ENCODE measurements at regions not wholly inside any gene's neighbourhood (a gene's known extent, or its start where the extent isn't known, plus 50 kb on each side); places are given as distances from the start of the nearest gene placed in this dataset.

GRCh38 chr13:103335241-103335640 lies 269.0 kb upstream of the SLC10A2 start:
- no peaks in the 10 kb centered on the region for H3K27me3 Mint-ChIP-seq
- H3K9me3 Mint-ChIP-seq, result peaks cover 15% of the 10 kb centered on the region
- H3K4me3 Mint-ChIP-seq, result no peak overlapping the region
- H3K27ac Mint-ChIP-seq (ENCODE audit: low read depth), result no peak overlapping the region
- H3K36me3 Mint-ChIP-seq (ENCODE audit: insufficient read depth), result no peaks in the 10 kb centered on the region
- ATAC-seq (replicated peaks; ENCODE audit: extremely low read depth, poor library complexity, severe bottlenecking) (no peak), DNase-seq (ENCODE audit: low spot score in 2 of 2) (no peak)
- no peaks in the 10 kb centered on the region for H3K4me1 Mint-ChIP-seq

DNA sequence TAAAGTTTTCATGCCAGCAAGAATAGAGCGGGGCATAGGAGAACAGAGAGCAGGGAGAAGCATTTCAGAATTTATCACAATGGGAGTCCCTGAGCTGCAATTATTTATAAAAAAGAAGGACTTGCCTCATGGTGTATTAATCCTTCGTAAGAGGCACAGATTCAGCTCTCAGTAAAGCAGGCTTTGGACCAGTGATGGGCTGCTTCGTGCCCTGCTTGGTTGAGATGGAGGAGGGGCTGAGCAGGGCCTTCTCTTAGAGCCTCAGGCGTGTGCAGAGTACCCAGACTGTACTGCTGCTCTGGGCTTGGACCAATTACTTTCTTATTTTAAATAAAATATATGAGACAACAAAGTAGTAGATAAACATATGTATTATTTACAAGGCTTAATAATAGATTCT lies 265.7 kb upstream of the SLC10A2 start:
- no peak for ATAC-seq (replicated peaks; ENCODE audit: extremely low read depth, poor library complexity, severe bottlenecking)
- DNase-seq (ENCODE audit: low spot score in 2 of 2), result no peak
- H3K4me1 Mint-ChIP-seq, result no peaks in the 10 kb centered on the region
- no peak overlapping the region for H3K27ac Mint-ChIP-seq (ENCODE audit: low read depth)
- H3K36me3 Mint-ChIP-seq (ENCODE audit: insufficient read depth), result no peaks in the 10 kb centered on the region
- H3K9me3 Mint-ChIP-seq, result peaks cover 10% of the 10 kb centered on the region
- H3K4me3 Mint-ChIP-seq, result no peak overlapping the region
- H3K27me3 Mint-ChIP-seq, result no peaks in the 10 kb centered on the region

DNA sequence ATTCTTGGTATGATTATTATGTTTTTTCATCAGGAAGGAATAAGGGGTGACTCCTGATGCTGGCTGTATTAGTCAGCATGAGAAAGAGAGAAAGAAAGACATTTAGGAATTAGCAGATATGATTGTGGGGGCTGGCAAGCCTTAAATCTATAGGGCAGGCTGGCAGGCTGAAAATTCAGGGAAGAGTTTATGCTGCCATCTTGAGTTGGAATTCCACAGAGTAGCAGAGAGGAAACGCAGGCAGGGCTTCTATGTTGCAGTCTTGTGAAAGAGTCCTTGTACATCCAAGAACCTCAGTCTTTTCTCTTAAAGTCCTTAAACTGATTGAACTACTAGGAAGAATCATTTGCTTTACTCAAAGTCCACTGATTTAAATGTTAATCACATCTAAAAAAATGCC lies 262.7 kb upstream of the SLC10A2 start:
- ATAC-seq (replicated peaks; ENCODE audit: extremely low read depth, poor library complexity, severe bottlenecking), result no peak

DNA sequence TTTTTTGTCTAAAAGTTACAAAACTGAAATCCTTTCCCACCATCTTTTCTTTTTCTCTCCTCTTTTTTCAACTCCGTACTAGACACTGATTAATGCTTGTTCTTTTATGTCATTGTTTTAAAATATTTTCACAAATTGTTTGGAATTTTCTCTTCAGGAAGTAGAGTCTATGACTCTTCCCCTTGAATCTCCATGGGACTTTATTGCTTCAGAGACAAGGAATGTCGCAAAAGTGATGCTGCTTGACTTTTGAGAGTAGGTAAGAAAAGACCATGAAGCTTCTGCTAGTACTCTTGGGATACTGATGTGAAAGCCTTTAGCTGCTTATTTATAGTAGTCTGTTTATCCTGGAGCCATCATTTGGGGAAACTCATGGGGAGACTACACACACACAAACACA lies 260.1 kb upstream of the SLC10A2 start:
- Mint-ChIP-seq H3K27ac (ENCODE audit: low read depth) (no peak overlapping the region), H3K36me3 (ENCODE audit: insufficient read depth) (no peaks in the 10 kb centered on the region), H3K4me3 (no peak overlapping the region), H3K9me3 (peaks cover 24% of the 10 kb centered on the region), H3K4me1 (no peaks in the 10 kb centered on the region), H3K27me3 (no peaks in the 10 kb centered on the region)
- ATAC-seq (replicated peaks; ENCODE audit: extremely low read depth, poor library complexity, severe bottlenecking) (no peak), DNase-seq (ENCODE audit: low spot score in 2 of 2) (no peak)

More for the DNA sequence above, 262.7 kb upstream of the SLC10A2 start:
- no peak for DNase-seq (ENCODE audit: low spot score in 2 of 2)
- peaks cover 17% of the 10 kb centered on the region for H3K9me3 Mint-ChIP-seq
- H3K4me1 Mint-ChIP-seq, result no peaks in the 10 kb centered on the region
- H3K36me3 Mint-ChIP-seq (ENCODE audit: insufficient read depth), result no peaks in the 10 kb centered on the region
- H3K27me3 Mint-ChIP-seq, result no peaks in the 10 kb centered on the region
- H3K4me3 Mint-ChIP-seq, result no peak overlapping the region
- H3K27ac Mint-ChIP-seq (ENCODE audit: low read depth), result no peak overlapping the region

DNA sequence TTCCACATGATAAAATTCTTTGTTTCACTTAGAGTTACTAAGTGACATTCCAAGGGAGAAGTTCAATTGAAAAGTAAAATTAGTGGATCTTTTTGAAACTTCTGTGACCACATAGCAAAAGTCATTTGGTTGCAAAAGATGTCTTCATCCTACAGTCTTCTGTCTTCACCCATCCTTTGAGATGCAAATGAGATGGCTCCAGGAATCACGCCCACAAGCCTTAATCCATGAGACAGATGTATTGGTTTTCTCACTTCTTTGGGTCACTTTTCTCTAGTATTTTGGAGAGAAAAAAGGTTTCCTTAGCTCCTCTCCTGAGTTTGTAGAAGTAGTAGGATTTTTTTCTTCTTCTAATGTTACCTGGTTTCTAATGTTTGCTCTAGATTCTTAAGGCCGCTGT lies 259.5 kb upstream of the SLC10A2 start:
- Mint-ChIP-seq H3K27ac (ENCODE audit: low read depth) (no peak overlapping the region), H3K9me3 (peaks cover 24% of the 10 kb centered on the region), H3K4me3 (no peak overlapping the region), H3K4me1 (no peaks in the 10 kb centered on the region), H3K27me3 (no peaks in the 10 kb centered on the region), H3K36me3 (ENCODE audit: insufficient read depth) (no peaks in the 10 kb centered on the region)
- DNase-seq (ENCODE audit: low spot score in 2 of 2) (no peak), ATAC-seq (replicated peaks; ENCODE audit: extremely low read depth, poor library complexity, severe bottlenecking) (no peak)

DNA sequence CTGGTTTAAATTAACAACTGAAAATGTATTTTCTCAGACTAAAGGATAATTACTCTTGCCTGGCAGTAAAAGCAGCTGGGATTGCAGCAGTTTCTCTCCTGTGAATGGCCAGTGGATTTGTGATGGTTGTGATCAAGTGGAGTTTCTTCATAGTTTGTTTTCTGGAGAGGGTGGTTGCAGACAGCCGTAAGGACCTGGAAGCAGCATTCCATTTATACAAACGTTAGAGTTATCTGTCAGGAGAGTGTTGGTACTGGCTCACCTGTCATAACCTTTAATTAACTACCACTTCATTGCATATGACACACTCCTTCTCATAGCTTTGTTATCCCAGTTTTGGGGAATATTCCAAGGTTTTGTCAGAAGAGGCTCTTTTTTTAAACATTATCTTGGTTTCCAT lies 258.4 kb upstream of the SLC10A2 start:
- no peaks in the 10 kb centered on the region for H3K36me3 Mint-ChIP-seq (ENCODE audit: insufficient read depth)
- H3K27me3 Mint-ChIP-seq, result no peaks in the 10 kb centered on the region
- H3K27ac Mint-ChIP-seq (ENCODE audit: low read depth), result no peak overlapping the region
- H3K4me3 Mint-ChIP-seq, result no peak overlapping the region
- no peak for ATAC-seq (replicated peaks; ENCODE audit: extremely low read depth, poor library complexity, severe bottlenecking)
- no peak for DNase-seq (ENCODE audit: low spot score in 2 of 2)
- H3K9me3 Mint-ChIP-seq, result peaks cover 24% of the 10 kb centered on the region
- no peaks in the 10 kb centered on the region for H3K4me1 Mint-ChIP-seq

DNA sequence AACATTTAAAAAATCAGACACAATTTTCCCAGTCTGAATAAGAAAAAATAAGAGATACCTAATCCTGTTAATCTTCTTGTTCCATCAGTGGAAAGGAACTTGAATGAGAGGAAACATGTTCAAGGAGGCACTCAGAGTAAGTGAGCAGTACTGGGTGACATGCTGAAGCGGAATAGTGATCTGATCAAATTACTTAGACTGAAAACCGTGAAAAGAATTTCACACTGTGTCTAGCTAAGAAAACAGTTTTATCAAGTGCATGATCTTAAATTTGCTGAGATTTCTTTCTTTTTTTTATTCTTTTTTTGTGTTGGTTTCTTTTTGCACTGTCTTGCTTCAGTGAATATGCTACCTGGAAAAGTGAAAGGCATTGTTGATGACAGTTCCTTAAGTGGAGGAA lies 249.5 kb upstream of the SLC10A2 start:
- Mint-ChIP-seq H3K27me3 (no peaks in the 10 kb centered on the region), H3K4me3 (no peak overlapping the region), H3K4me1 (no peaks in the 10 kb centered on the region), H3K27ac (ENCODE audit: low read depth) (no peak overlapping the region), H3K36me3 (ENCODE audit: insufficient read depth) (peaks cover 2% of the 10 kb centered on the region), H3K9me3 (peaks cover 11% of the 10 kb centered on the region)
- DNase-seq (ENCODE audit: low spot score in 2 of 2) (no peak), ATAC-seq (replicated peaks; ENCODE audit: extremely low read depth, poor library complexity, severe bottlenecking) (peak; percentile 19)

DNA sequence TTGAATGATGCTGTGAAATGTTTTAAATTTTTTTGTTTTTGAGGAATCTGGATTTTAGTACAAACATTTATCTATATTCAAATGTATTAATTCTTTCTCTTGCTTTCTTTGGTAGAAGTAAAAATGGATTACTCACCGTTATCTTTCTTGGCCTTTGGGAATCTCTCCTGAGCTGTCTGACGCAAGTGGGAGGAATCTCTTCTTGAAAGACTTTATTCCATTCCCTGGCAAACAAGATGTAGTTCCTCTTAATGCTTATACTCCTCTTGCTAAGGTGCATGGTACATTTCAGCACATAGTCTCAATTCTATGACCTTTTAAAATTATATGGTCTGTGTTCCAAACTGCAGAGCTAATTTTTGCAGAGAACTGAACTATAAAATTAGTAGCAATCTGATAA lies 246.2 kb upstream of the SLC10A2 start:
- no peak for ATAC-seq (replicated peaks; ENCODE audit: extremely low read depth, poor library complexity, severe bottlenecking)
- Mint-ChIP-seq H3K36me3 (ENCODE audit: insufficient read depth) (peaks cover 2% of the 10 kb centered on the region), H3K4me1 (no peaks in the 10 kb centered on the region), H3K9me3 (peaks cover 12% of the 10 kb centered on the region), H3K4me3 (no peak overlapping the region), H3K27me3 (no peaks in the 10 kb centered on the region), H3K27ac (ENCODE audit: low read depth) (no peak overlapping the region)
- no peak for DNase-seq (ENCODE audit: low spot score in 2 of 2)

GRCh38 chr13:103308667-103309066 lies 242.4 kb upstream of the SLC10A2 start:
- Mint-ChIP-seq H3K9me3 (peaks cover 12% of the 10 kb centered on the region), H3K27me3 (no peaks in the 10 kb centered on the region), H3K36me3 (ENCODE audit: insufficient read depth) (no peaks in the 10 kb centered on the region), H3K4me3 (no peak overlapping the region), H3K27ac (ENCODE audit: low read depth) (no peak overlapping the region), H3K4me1 (no peaks in the 10 kb centered on the region)
- DNase-seq (ENCODE audit: low spot score in 2 of 2) (no peak), ATAC-seq (replicated peaks; ENCODE audit: extremely low read depth, poor library complexity, severe bottlenecking) (no peak)

DNA sequence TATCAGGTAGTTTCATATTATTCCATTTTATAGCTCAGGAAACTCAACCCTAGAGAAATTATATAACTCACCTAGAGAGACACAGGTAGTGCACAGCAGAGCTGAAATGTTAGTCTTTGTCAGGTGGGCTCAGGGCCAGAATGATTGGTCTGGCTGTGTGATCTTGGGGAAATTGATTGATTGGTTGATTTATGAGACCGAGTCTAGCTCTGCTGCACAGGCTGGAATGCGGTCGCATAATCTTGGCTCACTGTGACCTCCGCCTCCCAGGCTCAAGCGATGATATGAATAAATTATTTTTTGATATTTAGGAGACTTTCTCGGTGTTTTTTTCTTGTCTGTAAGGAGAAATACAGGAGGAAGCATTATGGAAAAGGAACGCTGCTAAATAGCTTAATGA lies 239.9 kb upstream of the SLC10A2 start:
- peaks cover under 1% of the 10 kb centered on the region for H3K36me3 Mint-ChIP-seq (ENCODE audit: insufficient read depth)
- H3K27ac Mint-ChIP-seq (ENCODE audit: low read depth), result no peak overlapping the region
- H3K4me3 Mint-ChIP-seq, result no peak overlapping the region
- H3K27me3 Mint-ChIP-seq, result no peaks in the 10 kb centered on the region
- ATAC-seq (replicated peaks; ENCODE audit: extremely low read depth, poor library complexity, severe bottlenecking) (no peak), DNase-seq (ENCODE audit: low spot score in 2 of 2) (no peak)
- H3K9me3 Mint-ChIP-seq, result peaks cover 12% of the 10 kb centered on the region
- no peaks in the 10 kb centered on the region for H3K4me1 Mint-ChIP-seq

DNA sequence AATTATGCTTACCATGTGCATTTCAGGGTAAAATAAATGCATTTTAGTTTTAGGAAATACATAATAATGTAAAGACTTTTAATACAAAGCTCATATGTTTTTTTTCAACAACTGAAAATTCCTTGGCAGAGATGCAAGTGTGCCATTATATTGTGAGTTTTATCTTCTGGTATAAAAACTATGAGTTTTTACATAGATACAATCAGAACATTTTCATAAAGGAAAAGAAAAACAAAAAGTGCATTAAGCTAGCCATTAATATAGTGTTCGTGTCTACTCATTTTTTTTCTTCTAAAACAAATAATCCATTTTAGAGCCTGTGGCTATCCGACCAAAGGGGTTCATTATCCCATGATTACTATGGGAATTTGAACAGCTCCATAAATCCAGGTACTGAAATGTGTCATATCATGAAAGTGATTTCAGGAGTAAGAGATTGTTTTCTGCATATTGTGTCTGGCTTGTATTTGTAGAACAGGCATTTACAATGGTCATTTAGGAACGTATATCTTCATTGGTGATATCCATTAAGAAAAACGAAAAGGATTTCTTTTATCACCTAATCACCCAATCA lies 236.9 kb upstream of the SLC10A2 start:
- H3K27ac Mint-ChIP-seq (ENCODE audit: low read depth), result no peak overlapping the region
- ATAC-seq (replicated peaks; ENCODE audit: extremely low read depth, poor library complexity, severe bottlenecking) (no peak), DNase-seq (ENCODE audit: low spot score in 2 of 2) (no peak)
- H3K9me3 Mint-ChIP-seq, result peaks cover 5% of the 10 kb centered on the region
- H3K36me3 Mint-ChIP-seq (ENCODE audit: insufficient read depth), result peaks cover 2% of the 10 kb centered on the region
- H3K27me3 Mint-ChIP-seq, result no peaks in the 10 kb centered on the region
- H3K4me3 Mint-ChIP-seq, result no peak overlapping the region
- H3K4me1 Mint-ChIP-seq, result no peaks in the 10 kb centered on the region

DNA sequence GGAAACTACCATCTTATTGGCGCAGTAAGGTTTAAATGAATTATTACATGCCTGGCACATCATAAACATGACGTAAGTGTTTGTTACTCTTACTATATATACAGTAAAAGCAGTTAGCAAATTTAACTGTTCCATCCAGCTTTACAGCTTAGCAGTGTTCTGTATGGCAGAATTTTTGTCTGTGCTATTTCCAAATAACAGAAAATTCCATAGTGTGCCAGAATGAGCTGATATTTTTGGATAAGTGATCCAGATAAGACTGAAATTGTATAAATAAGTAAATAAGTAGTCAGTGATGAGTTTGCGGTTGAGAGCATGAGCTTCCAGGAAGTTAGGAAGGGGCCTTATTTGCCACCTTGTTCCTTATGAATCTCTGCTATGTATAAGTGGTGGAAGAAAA lies 236.5 kb upstream of the SLC10A2 start:
- peaks cover 2% of the 10 kb centered on the region for H3K36me3 Mint-ChIP-seq (ENCODE audit: insufficient read depth)
- H3K27ac Mint-ChIP-seq (ENCODE audit: low read depth), result no peak overlapping the region
- no peaks in the 10 kb centered on the region for H3K4me1 Mint-ChIP-seq
- ATAC-seq (replicated peaks; ENCODE audit: extremely low read depth, poor library complexity, severe bottlenecking), result no peak
- H3K27me3 Mint-ChIP-seq, result no peaks in the 10 kb centered on the region
- no peak overlapping the region for H3K4me3 Mint-ChIP-seq
- H3K9me3 Mint-ChIP-seq, result peaks cover 4% of the 10 kb centered on the region
- no peak for DNase-seq (ENCODE audit: low spot score in 2 of 2)

DNA sequence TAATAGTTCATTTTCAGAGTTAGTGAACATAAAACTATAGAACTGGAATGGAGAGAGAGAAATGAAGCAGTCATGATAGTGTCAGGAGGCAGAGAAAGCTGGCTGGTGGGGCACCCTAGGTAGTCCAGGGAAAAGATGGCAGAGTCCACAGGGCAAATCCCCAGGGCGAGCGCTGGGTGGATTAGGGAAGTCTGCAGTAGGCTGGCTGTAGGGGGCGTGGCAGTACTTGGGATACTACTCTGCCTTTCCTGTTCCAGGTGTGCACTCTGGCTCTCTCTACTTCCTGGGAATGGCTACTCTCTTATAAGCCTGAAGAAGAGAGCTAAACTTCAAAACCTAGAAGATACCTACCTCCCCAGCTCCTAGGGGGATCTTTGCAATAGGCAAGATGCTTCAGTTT lies 232.9 kb upstream of the SLC10A2 start:
- H3K27ac Mint-ChIP-seq (ENCODE audit: low read depth), result no peak overlapping the region
- no peaks in the 10 kb centered on the region for H3K27me3 Mint-ChIP-seq
- H3K36me3 Mint-ChIP-seq (ENCODE audit: insufficient read depth), result peaks cover 2% of the 10 kb centered on the region
- ATAC-seq (replicated peaks; ENCODE audit: extremely low read depth, poor library complexity, severe bottlenecking) (no peak), DNase-seq (ENCODE audit: low spot score in 2 of 2) (no peak)
- no peak overlapping the region for H3K4me3 Mint-ChIP-seq
- peaks cover 4% of the 10 kb centered on the region for H3K9me3 Mint-ChIP-seq
- no peaks in the 10 kb centered on the region for H3K4me1 Mint-ChIP-seq

- no peak overlapping the region for H3K27ac Mint-ChIP-seq (ENCODE audit: low read depth)
- no peak for DNase-seq (ENCODE audit: low spot score in 2 of 2)
Measured at GRCh38 chr13:103297083-103297482, 230.9 kb upstream of the SLC10A2 start.

More at GRCh38 chr13:103297083-103297482, 230.9 kb upstream of the SLC10A2 start:
- no peaks in the 10 kb centered on the region for H3K27me3 Mint-ChIP-seq
- ATAC-seq (replicated peaks; ENCODE audit: extremely low read depth, poor library complexity, severe bottlenecking), result no peak
- no peak overlapping the region for H3K4me3 Mint-ChIP-seq
- no peaks in the 10 kb centered on the region for H3K4me1 Mint-ChIP-seq
- peaks cover 4% of the 10 kb centered on the region for H3K9me3 Mint-ChIP-seq
- peaks cover 2% of the 10 kb centered on the region for H3K36me3 Mint-ChIP-seq (ENCODE audit: insufficient read depth)

Data from central memory CD8-positive, alpha-beta T cell (primary cell).